ENCODE measurements at regions not wholly inside any gene's neighbourhood (a gene's known extent, or its start where the extent isn't known, plus 50 kb on each side); places are given as distances from the start of the nearest gene placed in this dataset.

GRCh38 chr12:114913871-114914801 is 230.2 kb upstream of the TBX3 start:
- H3K9ac ChIP-seq (replicated peaks in 1 of 4; ENCODE audit: extremely low read depth in 1 of 4, low read depth in 3 of 4, low read length in 3 of 4): no peak overlapping the region
- 91% methylated on average over 10 of the region's 10 CpGs; no CpG with 5 or more reads in 1 of the 2 experiments for WGBS, 2 experiments (ENCODE audit: extremely low coverage in 1 of 2, insufficient coverage in 1 of 2, insufficient read length in 1 of 2, insufficient replicate concordance in 2 of 2, low coverage in 1 of 2, low lambda C conversion rate in 2 of 2, missing lambda C conversion rate in 1 of 2)
- no peak overlapping the region for H3K27ac ChIP-seq (ENCODE audit: low read depth, low read length)
- no peak for TF ChIP-seq SUZ12 (IDR thresholded peaks at IDR 0.05; ENCODE audit: low read length)
- TF ChIP-seq HDAC6 (IDR thresholded peaks at IDR 0.05; ENCODE audit: low read depth, low read length): no peak
- no peak for TF ChIP-seq GABPA (IDR thresholded peaks at IDR 0.05; ENCODE audit: borderline replicate concordance, insufficient read depth, low read length)
- no peak for TF ChIP-seq USF2 (IDR thresholded peaks at IDR 0.05; ENCODE audit: low read length)
- no peak for TF ChIP-seq YY1 (IDR thresholded peaks at IDR 0.05; ENCODE audit: low read depth, low read length)
- TF ChIP-seq RFX5 (IDR thresholded peaks at IDR 0.05; ENCODE audit: borderline replicate concordance, low read depth, low read length): no peak
- TF ChIP-seq NANOG (IDR thresholded peaks at IDR 0.05; ENCODE audit: insufficient read depth, low read depth, low read length, poor library complexity, severe bottlenecking): no peak
- TF ChIP-seq POLR2AphosphoS5 (IDR thresholded peaks at IDR 0.05; ENCODE audit: low read depth, low read length): no peak
- no peak for TF ChIP-seq RNF2 (IDR thresholded peaks at IDR 0.05; ENCODE audit: borderline replicate concordance, low read depth, low read length, missing control alignments, poor library complexity, severe bottlenecking)
- TF ChIP-seq KDM5A (IDR thresholded peaks at IDR 0.05; ENCODE audit: low read length): no peak
- no peak for TF ChIP-seq SP4 (IDR thresholded peaks at IDR 0.05; ENCODE audit: low read length)

More at GRCh38 chr12:114913871-114914801, 230.2 kb upstream of the TBX3 start:
- H3K23ac ChIP-seq (ENCODE audit: insufficient read length): no peak overlapping the region
- no peak overlapping the region for H4K5ac ChIP-seq (ENCODE audit: insufficient read length, low read depth, low read length)
- H3K79me2 ChIP-seq (ENCODE audit: control insufficient read depth in 1 of 2, insufficient read depth in 2 of 2, low read length in 2 of 2): no peaks in the 10 kb centered on the region
- H2AK5ac ChIP-seq (ENCODE audit: low read depth, low read length): no peak overlapping the region
- no peak overlapping the region for H3K4me3 ChIP-seq (ENCODE audit: extremely low read depth in 1 of 4, insufficient read depth in 2 of 4, low read depth in 3 of 4, low read length in 4 of 4)
- POLR2A ChIA-PET (ENCODE audit: partially characterized antibody): no interaction called here
- H3K4ac ChIP-seq (replicated peaks; ENCODE audit: insufficient read length, low read depth, low read length): no peak overlapping the region
- no peaks in the 10 kb centered on the region for H3K36me3 ChIP-seq (ENCODE audit: control insufficient read depth in 2 of 4, insufficient read depth in 4 of 4, low read length in 3 of 4)
- no peaks in the 10 kb centered on the region for H4K20me1 ChIP-seq (replicated peaks in 1 of 2; ENCODE audit: control insufficient read depth in 1 of 2, insufficient read depth in 2 of 2, low read length in 2 of 2)
- H3K18ac ChIP-seq (ENCODE audit: extremely low read depth, low read length): no peak overlapping the region
- no peaks in the 10 kb centered on the region for H3K79me1 ChIP-seq (ENCODE audit: low read depth, low read length)
- H4K91ac ChIP-seq (replicated peaks; ENCODE audit: insufficient read length, low read length): no peak overlapping the region
- FAIRE-seq (no peak), DNase-seq (ENCODE audit: low read depth in 1 of 2, low spot score in 2 of 2) (no peak)
- CTCF ChIA-PET (ENCODE audit: partially characterized antibody): interaction anchor here (0.6 kb wide), 1 partner anchor 10 kb away, joined by 3 read pairs; no protein-coding TSS in a partner anchor
- no peak overlapping the region for H3K4me2 ChIP-seq (ENCODE audit: insufficient read depth in 1 of 2, low read depth in 2 of 2, low read length in 2 of 2)
- no peaks in the 10 kb centered on the region for H3K4me1 ChIP-seq (replicated peaks in 1 of 4; ENCODE audit: control insufficient read depth in 3 of 4, insufficient read depth in 4 of 4, low read length in 3 of 4)
- no peaks in the 10 kb centered on the region for H3K23me2 ChIP-seq (ENCODE audit: low read depth, low read length)
- no peaks in the 10 kb centered on the region for H3K27me3 ChIP-seq (replicated peaks in 1 of 4; ENCODE audit: control insufficient read depth in 3 of 4, extremely low read depth in 1 of 4, insufficient read depth in 3 of 4, low read length in 3 of 4)
- no peak overlapping the region for H2BK15ac ChIP-seq (ENCODE audit: low read length)
- H2BK20ac ChIP-seq (ENCODE audit: low read length): no peak overlapping the region
- H3K56ac ChIP-seq (replicated peaks; ENCODE audit: insufficient read length, low read depth, low read length): no peak overlapping the region
- 0 out of 4 replicates have a peak, but pooled peaks cover 0 to 5% of the 10 kb centered on the region in 2 experiments for H3K9me3 ChIP-seq (ENCODE audit: insufficient read depth in 2 of 2, low read depth in 1 of 2, low read length in 1 of 2)
- no peak overlapping the region for H2BK120ac ChIP-seq (replicated peaks; ENCODE audit: low read depth, low read length)
- H2BK5ac ChIP-seq (ENCODE audit: low read depth, low read length): no peak overlapping the region
- H3K14ac ChIP-seq (ENCODE audit: insufficient read length): no peak overlapping the region
- H2BK12ac ChIP-seq (ENCODE audit: low read depth, low read length): no peak overlapping the region
- 0 out of 2 replicates have a peak overlapping the region, but pooled peaks have one; percentile 36 for H2AFZ ChIP-seq (ENCODE audit: low read length)
- H4K8ac ChIP-seq (ENCODE audit: extremely low read depth, insufficient read depth, low read length): no peak overlapping the region

Measured in H1 (cell line).